ENCODE measurements at regions not wholly inside any gene's neighbourhood (a gene's known extent, or its start where the extent isn't known, plus 50 kb on each side); places are given as distances from the start of the nearest gene placed in this dataset.

DNA sequence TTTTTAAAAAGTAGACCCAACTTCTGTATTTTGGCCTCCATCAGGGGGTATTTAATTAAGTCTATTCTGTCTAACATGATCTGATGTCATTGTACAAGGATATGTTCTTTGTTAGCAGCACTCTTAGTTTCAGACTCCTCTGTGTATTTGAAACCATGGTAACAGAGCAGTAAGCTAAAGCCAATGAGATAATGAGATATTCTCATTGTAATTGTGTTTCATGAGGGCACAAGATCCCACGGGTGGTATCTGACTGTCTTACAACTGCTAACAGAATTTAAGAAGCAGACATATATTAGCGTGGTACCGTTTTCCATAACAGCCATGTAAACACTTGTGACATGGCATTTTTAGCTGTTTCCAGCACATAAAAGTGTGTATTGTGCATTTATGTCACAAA is 251.2 kb upstream of the VEPH1 start:
- no peaks in the 10 kb centered on the region for H3K36me3 ChIP-seq (ENCODE audit: control insufficient read depth, insufficient read depth, low read length)
- H3K4me3 ChIP-seq (ENCODE audit: low read depth, low read length): no peak overlapping the region
- DNase-seq (ENCODE audit: low read depth): no peak
- TF ChIP-seq, protein P1, sequence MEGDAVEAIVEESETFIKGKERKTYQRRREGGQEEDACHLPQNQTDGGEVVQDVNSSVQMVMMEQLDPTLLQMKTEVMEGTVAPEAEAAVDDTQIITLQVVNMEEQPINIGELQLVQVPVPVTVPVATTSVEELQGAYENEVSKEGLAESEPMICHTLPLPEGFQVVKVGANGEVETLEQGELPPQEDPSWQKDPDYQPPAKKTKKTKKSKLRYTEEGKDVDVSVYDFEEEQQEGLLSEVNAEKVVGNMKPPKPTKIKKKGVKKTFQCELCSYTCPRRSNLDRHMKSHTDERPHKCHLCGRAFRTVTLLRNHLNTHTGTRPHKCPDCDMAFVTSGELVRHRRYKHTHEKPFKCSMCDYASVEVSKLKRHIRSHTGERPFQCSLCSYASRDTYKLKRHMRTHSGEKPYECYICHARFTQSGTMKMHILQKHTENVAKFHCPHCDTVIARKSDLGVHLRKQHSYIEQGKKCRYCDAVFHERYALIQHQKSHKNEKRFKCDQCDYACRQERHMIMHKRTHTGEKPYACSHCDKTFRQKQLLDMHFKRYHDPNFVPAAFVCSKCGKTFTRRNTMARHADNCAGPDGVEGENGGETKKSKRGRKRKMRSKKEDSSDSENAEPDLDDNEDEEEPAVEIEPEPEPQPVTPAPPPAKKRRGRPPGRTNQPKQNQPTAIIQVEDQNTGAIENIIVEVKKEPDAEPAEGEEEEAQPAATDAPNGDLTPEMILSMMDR (IDR thresholded peaks at IDR 0.05; ENCODE audit: insufficient read depth, low read length, poor library complexity, severe bottlenecking): no peak
- H3K27me3 ChIP-seq (ENCODE audit: control insufficient read depth, insufficient read depth, low read length): no peaks in the 10 kb centered on the region

DNA sequence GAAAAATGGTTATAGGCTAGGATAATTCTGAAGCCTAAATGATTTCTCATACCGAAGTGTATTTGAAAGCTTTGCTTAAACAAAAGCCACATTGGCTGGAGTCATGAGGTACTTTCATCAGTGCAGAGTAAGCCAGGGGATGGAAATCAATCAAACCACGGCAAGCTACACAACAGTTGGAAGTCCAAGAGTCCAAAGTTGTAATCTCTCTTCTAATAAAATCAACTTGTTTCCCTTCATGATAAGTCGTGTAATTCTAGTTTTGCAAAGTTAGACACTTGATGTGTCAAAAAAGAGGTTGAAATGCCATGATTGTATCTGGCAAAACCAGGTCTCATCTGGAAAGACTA is 250.5 kb upstream of the VEPH1 start:
- no peaks in the 10 kb centered on the region for H3K27me3 ChIP-seq (ENCODE audit: control insufficient read depth, insufficient read depth, low read length)
- TF ChIP-seq, protein P1 (IDR thresholded peaks at IDR 0.05; ENCODE audit: insufficient read depth, low read length, poor library complexity, severe bottlenecking): no peak
- no peaks in the 10 kb centered on the region for H3K36me3 ChIP-seq (ENCODE audit: control insufficient read depth, insufficient read depth, low read length)
- DNase-seq (ENCODE audit: low read depth): no peak
- no peak overlapping the region for H3K4me3 ChIP-seq (ENCODE audit: low read depth, low read length)

DNA sequence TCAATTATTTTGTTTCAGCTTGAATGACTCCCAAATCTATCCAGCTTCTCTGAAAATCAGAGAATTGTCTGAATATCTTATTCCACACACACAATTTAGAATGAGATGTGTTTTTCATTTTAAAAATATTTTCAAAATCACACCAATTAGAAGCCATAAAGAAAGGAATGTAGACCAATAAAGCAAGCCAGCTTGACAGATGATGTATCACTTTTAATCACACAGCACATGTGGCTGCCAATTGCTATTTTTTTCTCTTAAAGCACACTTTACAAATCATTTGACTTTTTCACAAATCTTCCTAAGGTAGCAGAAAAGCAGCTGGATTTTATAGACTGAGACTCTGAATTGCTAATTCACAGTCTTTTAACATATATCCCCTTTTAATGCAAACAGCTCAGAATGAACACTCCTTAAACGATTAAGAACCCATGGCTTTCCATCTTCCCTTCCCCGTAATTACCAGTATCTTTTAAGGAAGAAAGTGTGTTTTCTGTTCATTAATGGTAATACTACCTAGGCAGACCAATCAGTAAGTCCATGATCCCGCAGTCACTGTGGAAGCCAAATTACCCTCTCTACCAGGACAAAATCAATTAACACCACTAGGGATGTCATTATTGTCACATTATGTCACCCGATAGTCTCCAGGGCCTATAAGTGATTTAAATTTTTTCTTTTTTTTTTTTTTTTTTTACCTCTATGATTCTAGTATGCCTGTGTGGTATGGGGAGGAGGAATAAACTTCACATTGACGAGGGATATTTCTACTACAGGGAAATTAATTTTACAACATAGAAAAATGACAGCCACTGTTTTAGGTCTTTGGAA is 250.0 kb upstream of the VEPH1 start:
- Histone ChIP-seq H3K4me3 (ENCODE audit: low read depth, low read length) (no peak overlapping the region), H3K27me3 (ENCODE audit: control insufficient read depth, insufficient read depth, low read length) (no peaks in the 10 kb centered on the region), H3K36me3 (ENCODE audit: control insufficient read depth, insufficient read depth, low read length) (no peaks in the 10 kb centered on the region)
- TF ChIP-seq, protein P1 (IDR thresholded peaks at IDR 0.05; ENCODE audit: insufficient read depth, low read length, poor library complexity, severe bottlenecking): no peak
- no peak for DNase-seq (ENCODE audit: low read depth)

DNA sequence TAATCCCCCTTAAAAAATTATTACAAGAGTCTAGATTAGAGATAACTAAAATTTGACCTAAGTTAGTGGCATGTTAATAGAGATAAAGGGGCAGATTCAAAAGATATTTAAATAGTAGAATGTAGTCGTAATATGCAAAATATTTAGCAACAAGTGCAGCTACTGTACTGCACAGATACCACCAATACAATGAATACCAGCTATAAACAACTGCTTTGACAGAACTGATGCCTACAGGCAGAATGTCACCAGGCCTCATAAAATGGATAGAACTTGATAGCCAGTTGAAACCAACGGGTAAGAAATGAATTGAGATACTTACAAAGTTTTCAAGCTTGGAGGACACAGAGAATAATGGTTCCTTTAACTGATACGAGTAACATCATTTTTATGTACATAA is 249.3 kb upstream of the VEPH1 start:
- no peak for DNase-seq (ENCODE audit: low read depth)
- H3K27me3 ChIP-seq (ENCODE audit: control insufficient read depth, insufficient read depth, low read length): no peaks in the 10 kb centered on the region
- no peak overlapping the region for H3K4me3 ChIP-seq (ENCODE audit: low read depth, low read length)
- H3K36me3 ChIP-seq (ENCODE audit: control insufficient read depth, insufficient read depth, low read length): no peaks in the 10 kb centered on the region
- TF ChIP-seq, protein P1 (IDR thresholded peaks at IDR 0.05; ENCODE audit: insufficient read depth, low read length, poor library complexity, severe bottlenecking): no peak

DNA sequence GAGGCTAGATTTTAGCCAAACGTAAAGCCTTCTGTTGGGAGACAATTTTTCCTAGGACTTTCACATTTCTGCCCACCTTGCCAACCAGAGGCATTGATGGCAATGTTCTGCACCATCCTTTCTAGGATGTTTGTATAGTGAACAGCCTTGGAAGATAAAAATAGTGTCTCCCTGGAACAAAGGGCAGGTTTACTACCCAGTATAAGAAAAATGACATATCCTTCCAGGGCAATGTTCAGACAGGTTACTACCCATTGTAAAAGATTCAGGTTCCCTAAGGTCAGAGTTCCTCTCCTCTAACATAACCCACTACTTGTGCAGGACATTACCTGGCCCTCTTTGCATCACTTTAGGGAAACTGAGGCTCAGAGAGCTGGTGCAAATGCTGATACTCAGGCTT is 248.2 kb upstream of the VEPH1 start:
- no peak for DNase-seq (ENCODE audit: low read depth)
- H3K4me3 ChIP-seq (ENCODE audit: low read depth, low read length): no peak overlapping the region
- H3K27me3 ChIP-seq (ENCODE audit: control insufficient read depth, insufficient read depth, low read length): no peaks in the 10 kb centered on the region
- TF ChIP-seq, protein P1 (IDR thresholded peaks at IDR 0.05; ENCODE audit: insufficient read depth, low read length, poor library complexity, severe bottlenecking): no peak
- H3K36me3 ChIP-seq (ENCODE audit: control insufficient read depth, insufficient read depth, low read length): no peaks in the 10 kb centered on the region

DNA sequence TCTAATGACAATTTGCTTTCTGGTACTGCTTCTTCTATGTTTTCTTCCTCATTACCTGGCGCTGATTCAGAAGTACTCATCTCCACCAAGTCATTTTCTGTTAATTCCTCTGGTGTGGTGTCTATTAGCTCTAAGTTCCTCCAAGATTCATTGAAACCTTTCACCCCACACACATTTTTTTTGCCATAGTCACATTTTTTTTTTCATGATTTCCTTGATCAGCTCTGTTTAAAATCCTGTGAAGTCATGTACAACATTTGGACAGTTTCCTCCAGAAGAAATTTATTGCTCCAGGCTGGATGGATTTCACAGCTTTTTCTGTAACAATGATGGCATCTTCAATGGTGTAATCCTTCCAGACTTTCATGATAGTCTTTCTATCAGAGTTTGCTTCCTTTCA is 243.2 kb upstream of the VEPH1 start:
- TF ChIP-seq, protein P1 (IDR thresholded peaks at IDR 0.05; ENCODE audit: insufficient read depth, low read length, poor library complexity, severe bottlenecking): no peak
- H3K27me3 ChIP-seq (ENCODE audit: control insufficient read depth, insufficient read depth, low read length): no peaks in the 10 kb centered on the region
- no peak for DNase-seq (ENCODE audit: low read depth)
- no peak overlapping the region for H3K4me3 ChIP-seq (ENCODE audit: low read depth, low read length)
- no peaks in the 10 kb centered on the region for H3K36me3 ChIP-seq (ENCODE audit: control insufficient read depth, insufficient read depth, low read length)
